ENCODE measurements at regions not wholly inside any gene's neighbourhood (a gene's known extent, or its start where the extent isn't known, plus 50 kb on each side); places are given as distances from the start of the nearest gene placed in this dataset.
"Not testable (repeated sequence)": the region's sequence is repeated elsewhere in the genome, so short reads cannot be mapped to it uniquely, and the experiment has no call there.

DNA sequence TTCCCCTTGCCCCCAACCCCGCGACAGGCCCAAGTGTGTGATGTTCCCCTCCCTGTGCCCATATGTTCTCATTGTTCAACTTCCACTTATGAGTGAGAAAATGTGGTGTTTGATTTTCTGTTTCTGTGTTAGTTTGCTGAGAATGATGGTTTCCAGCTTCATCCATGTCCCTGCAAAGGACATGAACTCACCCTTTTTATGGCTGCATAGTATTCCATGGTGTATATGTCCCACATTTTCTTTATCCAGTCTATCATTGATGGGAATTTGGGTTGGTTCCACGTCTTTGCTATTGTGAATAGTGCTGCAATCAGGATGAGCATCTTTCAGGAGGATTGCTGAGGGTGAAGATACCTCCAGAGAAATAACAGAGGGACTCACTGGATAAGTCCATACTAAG is 91.3 kb upstream of the COG2 start:
- POLR2A ChIA-PET, H3K27ac Mint-ChIP-seq: not testable (repeated sequence)

GRCh38 chr1:230550428-230550827 is 91.9 kb upstream of the COG2 start:
- Mint-ChIP-seq H3K27me3 (peaks cover 23% of the 10 kb centered on the region), H3K9me3 (no peaks in the 10 kb centered on the region), H3K36me3 (no peaks in the 10 kb centered on the region), H3K27ac (no peak overlapping the region), H3K4me1 (ENCODE audit: low read depth) (no peaks in the 10 kb centered on the region), H3K4me3 (no peak overlapping the region)
- intact Hi-C loops (cut with micrococcal nuclease), result no loop called here
- CTCF ChIA-PET, result no interaction called here
- POLR2A ChIA-PET, result no interaction called here
- no peak for DNase-seq

More for the DNA sequence above, 91.3 kb upstream of the COG2 start:
- DNase-seq; H3K4me3 Mint-ChIP-seq; H3K4me1 Mint-ChIP-seq (ENCODE audit: low read depth); H3K9me3 Mint-ChIP-seq; CTCF ChIA-PET; intact Hi-C loops (cut with micrococcal nuclease); H3K36me3 Mint-ChIP-seq: not testable (repeated sequence)
- peaks cover 23% of the 10 kb centered on the region for H3K27me3 Mint-ChIP-seq

DNA sequence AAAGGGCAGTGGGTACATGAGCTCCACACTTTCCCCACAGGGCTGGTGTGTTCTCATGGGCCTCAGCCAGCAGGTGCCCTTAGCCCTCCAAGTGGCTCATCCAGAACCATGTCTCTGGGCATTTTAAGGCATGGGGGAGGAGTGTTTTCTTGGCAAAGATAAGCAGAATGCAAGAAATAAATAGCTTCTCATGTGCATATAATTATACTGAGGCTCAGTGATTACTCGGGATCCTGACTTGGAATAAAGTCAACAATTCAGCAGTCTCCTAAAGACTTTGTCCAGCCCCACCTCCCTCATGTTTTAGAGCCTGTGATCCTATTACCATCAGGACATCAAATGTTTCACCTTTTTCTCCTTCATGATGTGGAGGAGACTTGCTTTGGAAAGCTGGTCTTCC is 92.7 kb upstream of the COG2 start:
- Mint-ChIP-seq H3K9me3 (no peaks in the 10 kb centered on the region), H3K27me3 (peaks cover 23% of the 10 kb centered on the region), H3K4me3 (no peak overlapping the region), H3K36me3 (no peaks in the 10 kb centered on the region), H3K27ac (no peak overlapping the region), H3K4me1 (ENCODE audit: low read depth) (no peaks in the 10 kb centered on the region)
- ChIA-PET POLR2A (no interaction called here), CTCF (no interaction called here)
- intact Hi-C loops (cut with micrococcal nuclease), result no loop called here
- DNase-seq, result no peak

GRCh38 chr1:230548997-230549396 is 93.3 kb upstream of the COG2 start:
- Mint-ChIP-seq H3K36me3 (no peaks in the 10 kb centered on the region), H3K27ac (no peak overlapping the region), H3K4me1 (ENCODE audit: low read depth) (no peaks in the 10 kb centered on the region), H3K27me3 (peaks cover 23% of the 10 kb centered on the region), H3K4me3 (no peak overlapping the region), H3K9me3 (no peaks in the 10 kb centered on the region)
- no peak for DNase-seq
- CTCF ChIA-PET, result no interaction called here
- POLR2A ChIA-PET, result no interaction called here
- intact Hi-C loops (cut with micrococcal nuclease), result no loop called here

- CTCF ChIA-PET, result no interaction called here
- no peak overlapping the region for H3K4me3 Mint-ChIP-seq
- H3K4me1 Mint-ChIP-seq (ENCODE audit: low read depth), result no peaks in the 10 kb centered on the region
- no peaks in the 10 kb centered on the region for H3K36me3 Mint-ChIP-seq
- intact Hi-C loops (cut with micrococcal nuclease), result no loop called here
- POLR2A ChIA-PET, result no interaction called here
- DNase-seq, result no peak
- no peak overlapping the region for H3K27ac Mint-ChIP-seq
- H3K9me3 Mint-ChIP-seq, result no peaks in the 10 kb centered on the region
- peaks cover 19% of the 10 kb centered on the region for H3K27me3 Mint-ChIP-seq
Measured at GRCh38 chr1:230548357-230548756, 93.9 kb upstream of the COG2 start.

GRCh38 chr1:230545181-230545580 is 97.1 kb upstream of the COG2 start:
- H3K4me3 Mint-ChIP-seq, result no peak overlapping the region
- H3K27ac Mint-ChIP-seq, result no peak overlapping the region

GRCh38 chr1:230544758-230545157 is 97.5 kb upstream of the COG2 start:
- H3K9me3 Mint-ChIP-seq, result no peaks in the 10 kb centered on the region
- no peak for DNase-seq
- no peak overlapping the region for H3K27ac Mint-ChIP-seq
- H3K27me3 Mint-ChIP-seq, result peaks cover 12% of the 10 kb centered on the region
- no peaks in the 10 kb centered on the region for H3K36me3 Mint-ChIP-seq
- H3K4me1 Mint-ChIP-seq (ENCODE audit: low read depth), result peaks cover 2% of the 10 kb centered on the region
- ChIA-PET POLR2A (no interaction called here), CTCF (no interaction called here)
- intact Hi-C loops (cut with micrococcal nuclease), result no loop called here
- H3K4me3 Mint-ChIP-seq, result no peak overlapping the region

More at GRCh38 chr1:230545181-230545580, 97.1 kb upstream of the COG2 start:
- Mint-ChIP-seq H3K9me3 (no peaks in the 10 kb centered on the region), H3K4me1 (ENCODE audit: low read depth) (peaks cover 2% of the 10 kb centered on the region), H3K36me3 (no peaks in the 10 kb centered on the region), H3K27me3 (peaks cover 9% of the 10 kb centered on the region)
- intact Hi-C loops (cut with micrococcal nuclease), result no loop called here
- POLR2A ChIA-PET, result no interaction called here
- DNase-seq, result no peak
- CTCF ChIA-PET, result no interaction called here

GRCh38 chr1:230543085-230543484 is 99.2 kb upstream of the COG2 start:
- no peak overlapping the region for H3K4me3 Mint-ChIP-seq
- H3K27ac Mint-ChIP-seq, result no peak overlapping the region
- H3K4me1 Mint-ChIP-seq (ENCODE audit: low read depth), result peaks cover 2% of the 10 kb centered on the region
- DNase-seq, result no peak
- ChIA-PET CTCF (no interaction called here), POLR2A (interaction anchor here (0.8 kb wide), 1 partner anchor 139 kb away, joined by 3 read pairs; no protein-coding TSS in a partner anchor)
- no peaks in the 10 kb centered on the region for H3K36me3 Mint-ChIP-seq
- intact Hi-C loops (cut with micrococcal nuclease), result no loop called here
- H3K27me3 Mint-ChIP-seq, result peaks cover 12% of the 10 kb centered on the region
- no peaks in the 10 kb centered on the region for H3K9me3 Mint-ChIP-seq

DNA sequence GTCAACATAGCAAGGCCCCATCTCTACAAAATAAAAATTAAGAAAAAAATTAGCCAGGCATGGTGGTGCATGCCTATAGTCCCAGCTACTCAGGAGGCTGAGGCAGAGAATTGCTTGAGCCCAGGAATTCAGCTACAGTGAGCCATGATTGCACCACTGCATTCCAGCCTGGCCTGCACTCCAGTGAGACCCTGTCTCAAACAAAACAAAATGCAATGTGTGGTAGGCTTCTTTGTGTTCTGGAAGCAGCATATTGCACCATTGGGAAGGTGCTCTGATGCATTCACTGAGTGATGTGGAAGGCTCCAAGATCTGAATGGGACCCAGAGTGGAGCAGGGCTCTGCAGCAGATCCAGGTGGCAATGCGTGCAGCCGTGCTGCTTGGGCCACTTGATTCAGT is 99.6 kb upstream of the COG2 start:
- H3K27me3 Mint-ChIP-seq, result peaks cover 13% of the 10 kb centered on the region
- intact Hi-C loops (cut with micrococcal nuclease), result no loop called here
- H3K9me3 Mint-ChIP-seq, result no peaks in the 10 kb centered on the region
- no peaks in the 10 kb centered on the region for H3K36me3 Mint-ChIP-seq
- ChIA-PET CTCF (no interaction called here), POLR2A (no interaction called here)
- H3K4me1 Mint-ChIP-seq (ENCODE audit: low read depth), result peaks cover 2% of the 10 kb centered on the region
- no peak overlapping the region for H3K27ac Mint-ChIP-seq
- DNase-seq, result no peak
- H3K4me3 Mint-ChIP-seq, result no peak overlapping the region

GRCh38 chr1:230542054-230542453 is 100.2 kb upstream of the COG2 start:
- intact Hi-C loops (cut with micrococcal nuclease), result no loop called here
- H3K4me1 Mint-ChIP-seq (ENCODE audit: low read depth), result peaks cover 2% of the 10 kb centered on the region
- no peaks in the 10 kb centered on the region for H3K9me3 Mint-ChIP-seq
- no peak overlapping the region for H3K4me3 Mint-ChIP-seq
- peaks cover 10% of the 10 kb centered on the region for H3K27me3 Mint-ChIP-seq
- ChIA-PET CTCF (no interaction called here), POLR2A (no interaction called here)
- H3K27ac Mint-ChIP-seq, result no peak overlapping the region
- H3K36me3 Mint-ChIP-seq, result no peaks in the 10 kb centered on the region
- peak; percentile 46 for DNase-seq

GRCh38 chr1:230541306-230541705 is 101.0 kb upstream of the COG2 start:
- no peak for DNase-seq
- POLR2A ChIA-PET, result no interaction called here
- no peaks in the 10 kb centered on the region for H3K36me3 Mint-ChIP-seq
- no peaks in the 10 kb centered on the region for H3K9me3 Mint-ChIP-seq
- H3K27me3 Mint-ChIP-seq, result peaks cover 10% of the 10 kb centered on the region
- no peak overlapping the region for H3K27ac Mint-ChIP-seq
- peaks cover 2% of the 10 kb centered on the region for H3K4me1 Mint-ChIP-seq (ENCODE audit: low read depth)
- intact Hi-C loops (cut with micrococcal nuclease), result no loop called here
- no peak overlapping the region for H3K4me3 Mint-ChIP-seq
- CTCF ChIA-PET, result no interaction called here

DNA sequence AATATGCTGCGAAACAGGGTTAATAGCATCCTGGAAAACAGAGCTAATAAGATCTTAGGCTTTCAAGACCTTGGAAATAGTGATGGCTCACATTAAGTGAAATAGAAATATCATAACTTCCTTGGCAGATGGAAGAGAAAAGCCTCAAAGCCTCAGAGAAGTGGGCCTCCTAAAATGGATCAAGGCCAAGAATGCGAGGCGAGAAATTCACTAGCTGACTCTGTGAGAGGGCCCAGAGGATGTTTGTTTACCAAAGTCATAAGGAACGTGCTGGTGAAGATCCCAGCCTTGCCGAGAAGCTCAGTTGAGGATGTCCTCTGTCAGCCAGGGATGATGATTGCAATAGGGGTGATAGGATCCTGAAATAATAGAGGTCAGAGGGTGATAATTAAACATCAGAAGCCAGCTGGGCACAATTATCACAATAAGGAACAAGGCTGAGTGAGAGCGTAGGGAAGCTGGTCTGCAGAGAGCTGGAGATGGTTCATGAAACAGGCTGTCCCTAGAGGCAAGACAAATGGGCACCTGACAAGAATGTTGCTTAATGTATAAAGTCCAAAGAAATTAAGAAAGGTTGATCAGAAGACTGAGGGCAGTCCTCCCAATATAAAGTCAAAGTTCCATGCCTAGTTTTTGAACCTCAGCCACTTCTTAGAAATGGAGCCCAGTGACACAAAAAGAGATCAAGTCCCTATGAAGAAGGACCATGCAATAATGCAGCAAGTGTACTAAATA is 101.7 kb upstream of the COG2 start:
- POLR2A ChIA-PET, result no interaction called here
- intact Hi-C loops (cut with micrococcal nuclease), result no loop called here
- DNase-seq, result no peak
- Mint-ChIP-seq H3K4me1 (ENCODE audit: low read depth) (peaks cover 2% of the 10 kb centered on the region), H3K4me3 (no peak overlapping the region), H3K27ac (no peak overlapping the region), H3K36me3 (no peaks in the 10 kb centered on the region), H3K9me3 (no peaks in the 10 kb centered on the region), H3K27me3 (peaks cover 10% of the 10 kb centered on the region)
- CTCF ChIA-PET, result no interaction called here

DNA sequence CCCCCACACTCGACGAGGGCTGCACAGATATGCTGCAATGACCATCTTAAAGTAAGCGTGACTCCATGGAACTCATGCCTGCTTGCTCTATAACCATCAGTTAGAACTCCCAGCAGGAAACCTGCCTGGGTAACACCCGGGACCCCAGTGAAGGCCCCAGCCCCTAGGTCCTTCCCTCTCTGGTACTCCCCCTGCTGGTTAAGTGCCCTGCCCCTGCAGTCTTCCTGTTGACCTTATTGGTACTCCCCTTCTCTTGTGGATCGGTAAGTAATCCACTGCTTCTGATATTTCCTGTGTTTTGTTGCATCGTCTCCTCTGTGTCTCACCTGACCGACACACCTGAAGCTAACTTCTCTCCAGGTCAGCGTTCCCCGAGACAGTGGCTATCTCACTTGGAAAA is 104.8 kb upstream of the COG2 start:
- no peak overlapping the region for H3K4me3 Mint-ChIP-seq
- intact Hi-C loops (cut with micrococcal nuclease), result no loop called here
- no peak overlapping the region for H3K27ac Mint-ChIP-seq
- ChIA-PET CTCF (no interaction called here), POLR2A (no interaction called here)
- H3K27me3 Mint-ChIP-seq, result peaks cover 10% of the 10 kb centered on the region
- peaks cover 2% of the 10 kb centered on the region for H3K36me3 Mint-ChIP-seq
- no peak for DNase-seq
- H3K4me1 Mint-ChIP-seq (ENCODE audit: low read depth), result peaks cover 2% of the 10 kb centered on the region
- peaks cover 11% of the 10 kb centered on the region for H3K9me3 Mint-ChIP-seq
